WTC11 (cell line): ENCODE measurements at regions not wholly inside any gene's neighbourhood (a gene's known extent, or its start where the extent isn't known, plus 50 kb on each side); places are given as distances from the start of the nearest gene placed in this dataset.

ENCODE experiments used
- ATAC-seq: fragments of 200-7000 bp; cut with Tn5 transposase; 2 replicates; pipeline ENCODE4 v1.10.0; 2021; ENCODE audit warnings: mild to moderate bottlenecking, moderate library complexity
- CTCF ChIA-PET: fragments of 300-600 bp; sonication (Branson Sonifier 250); formaldehyde crosslinking; loops from one replicate; lab custom pipeline; 2021; ENCODE audit warnings: antibody characterized with exemption; lab: Charles Lee
- POLR2A ChIA-PET: fragments of 350-600 bp; sonication (Branson Sonifier 250); formaldehyde crosslinking; loops from one replicate; lab custom pipeline; 2021; ENCODE audit warnings: antibody characterized with exemption; lab: Charles Lee
- DNase-seq: peaks from one replicate; pipeline ENCODE4 v3.0.0; 2021; ENCODE audit warnings: low spot score
- H3K27ac Mint-ChIP-seq: 2 replicates; pipeline ENCODE4 v1.8.0; 2021; ENCODE audit warnings: mixed read lengths
- H3K27me3 Mint-ChIP-seq: 2 replicates; pipeline ENCODE4 v1.8.0; 2021; ENCODE audit warnings: low read depth, mild to moderate bottlenecking, moderate library complexity, mixed read lengths
- H3K36me3 Mint-ChIP-seq: 2 replicates; pipeline ENCODE4 v1.8.0; 2021; ENCODE audit warnings: mixed read lengths
- H3K4me1 Mint-ChIP-seq: 2 replicates; pipeline ENCODE4 v1.8.0; 2022; ENCODE audit warnings: mixed read lengths
- H3K4me3 Mint-ChIP-seq: 2 replicates; pipeline ENCODE4 v1.8.0; 2021; ENCODE audit warnings: mild to moderate bottlenecking, moderate library complexity, mixed read lengths
- H3K9me3 Mint-ChIP-seq: 2 replicates; pipeline ENCODE4 v1.8.0; 2021; ENCODE audit warnings: mixed read lengths
- CREM ChIP-seq: sonication (generic); formaldehyde crosslinking; IDR thresholded peaks from 2 replicates; pipeline ENCODE4 v1.8.1; 2022; ENCODE audit warnings: mild to moderate bottlenecking, missing genetic modification reagents, moderate library complexity
- EMX1 ChIP-seq: fragments of 250-450 bp; sonication (Bioruptor Pico); IDR thresholded peaks from 2 replicates; pipeline ENCODE4 v1.8.0; 2021; ENCODE audit warnings: mild to moderate bottlenecking
- ESRRA ChIP-seq: sonication (generic); formaldehyde crosslinking; IDR thresholded peaks from 2 replicates; pipeline ENCODE4 v1.8.1; 2022; ENCODE audit warnings: mild to moderate bottlenecking, missing genetic modification reagents, borderline replicate concordance
- FOXJ3 ChIP-seq: sonication (generic); formaldehyde crosslinking; IDR thresholded peaks from 2 replicates; pipeline ENCODE4 v1.9.0; 2021; ENCODE audit warnings: missing genetic modification reagents, mild to moderate bottlenecking, borderline replicate concordance
- GABPB1 ChIP-seq: sonication (generic); formaldehyde crosslinking; IDR thresholded peaks from 2 replicates; pipeline ENCODE4 v1.8.1; 2023; ENCODE audit warnings: mild to moderate bottlenecking, missing genetic modification reagents
- GTF2I ChIP-seq: fragments of 250-450 bp; sonication (Bioruptor Pico); conservative IDR thresholded peaks from 2 replicates; pipeline ENCODE4 v1.4.0; 2021; ENCODE audit warnings: mild to moderate bottlenecking
- IRF2 ChIP-seq: sonication (generic); formaldehyde crosslinking; IDR thresholded peaks from 2 replicates; pipeline ENCODE4 v1.8.0; 2022; ENCODE audit warnings: low read depth, missing genetic modification reagents, borderline replicate concordance
- NR1H2 ChIP-seq: sonication (generic); formaldehyde crosslinking; IDR thresholded peaks from 2 replicates; pipeline ENCODE4 v1.9.0; 2021; ENCODE audit warnings: mild to moderate bottlenecking, moderate library complexity, missing genetic modification reagents
- PRRX2 ChIP-seq: fragments of 250-450 bp; sonication (Bioruptor Pico); IDR thresholded peaks from 2 replicates; pipeline ENCODE4 v1.8.0; 2021; ENCODE audit warnings: mild to moderate bottlenecking
- SP1 ChIP-seq: sonication (generic); formaldehyde crosslinking; conservative IDR thresholded peaks from 2 replicates; pipeline ENCODE4 v1.8.1; 2022; ENCODE audit warnings: missing genetic modification reagents
- ZBTB21 ChIP-seq: sonication (generic); formaldehyde crosslinking; IDR thresholded peaks from 2 replicates; pipeline ENCODE4 v1.8.1; 2023; ENCODE audit warnings: mild to moderate bottlenecking, missing genetic modification reagents, borderline replicate concordance
- ZNF121 ChIP-seq: sonication (generic); formaldehyde crosslinking; IDR thresholded peaks from 2 replicates; pipeline ENCODE4 v1.8.0; 2023; ENCODE audit warnings: missing genetic modification reagents
- ZNF416 ChIP-seq: fragments of 250-450 bp; sonication (Bioruptor Pico); IDR thresholded peaks from 2 replicates; pipeline ENCODE4 v1.9.0; 2021; ENCODE audit warnings: mild to moderate bottlenecking, inconsistent platforms
- TF ChIP-seq, protein P1 (sequence below): sonication (generic); formaldehyde crosslinking; IDR thresholded peaks from 2 replicates; pipeline ENCODE4 v1.8.0; 2022; ENCODE audit warnings: mild to moderate bottlenecking, missing genetic modification reagents
- TF ChIP-seq, protein P2 (sequence below): sonication (generic); formaldehyde crosslinking; IDR thresholded peaks from 2 replicates; pipeline ENCODE4 v1.8.0; 2023; ENCODE audit warnings: missing genetic modification reagents
- TF ChIP-seq, protein P3 (sequence below): sonication (generic); formaldehyde crosslinking; IDR thresholded peaks from 2 replicates; pipeline ENCODE4 v1.8.1; 2023; ENCODE audit warnings: mild to moderate bottlenecking, missing genetic modification reagents
- TF ChIP-seq, protein P4 (sequence below): sonication (generic); formaldehyde crosslinking; IDR thresholded peaks from 2 replicates; pipeline ENCODE4 v1.8.0; 2023; ENCODE audit warnings: mild to moderate bottlenecking, missing genetic modification reagents

DNA sequence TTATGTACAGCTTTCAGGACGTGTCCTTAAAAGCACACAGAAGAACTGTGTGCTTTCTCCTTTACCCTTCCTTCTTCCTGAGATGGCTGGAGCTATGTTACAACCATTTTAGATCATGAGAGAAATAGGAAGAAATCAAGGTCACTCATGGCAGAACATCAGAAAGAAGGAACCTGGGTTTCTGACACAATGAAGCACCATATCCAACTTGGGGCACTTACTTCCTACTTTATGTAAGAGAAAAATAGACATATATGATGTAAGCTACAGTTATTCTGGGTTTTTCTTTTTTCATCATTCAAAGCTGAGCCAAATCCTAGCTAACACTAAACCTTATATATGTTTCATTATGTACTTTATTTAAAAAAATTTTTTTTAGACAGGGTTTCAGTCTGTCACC, 79.5 kb downstream of the FAM161A start:
- CTCF ChIA-PET, result interaction anchor here (0.6 kb wide), 1 partner anchor 9 kb away, joined by 4 read pairs; no protein-coding TSS in a partner anchor
- no peak for ATAC-seq
- DNase-seq, result no peak
- Mint-ChIP-seq H3K4me1 (no peaks in the 10 kb centered on the region), H3K27ac (no peak overlapping the region)
- no peak for TF ChIP-seq GTF2I
- TF ChIP-seq NR1H2 (CRISPR knock-in tag), result no peak
- TF ChIP-seq, protein P1, sequence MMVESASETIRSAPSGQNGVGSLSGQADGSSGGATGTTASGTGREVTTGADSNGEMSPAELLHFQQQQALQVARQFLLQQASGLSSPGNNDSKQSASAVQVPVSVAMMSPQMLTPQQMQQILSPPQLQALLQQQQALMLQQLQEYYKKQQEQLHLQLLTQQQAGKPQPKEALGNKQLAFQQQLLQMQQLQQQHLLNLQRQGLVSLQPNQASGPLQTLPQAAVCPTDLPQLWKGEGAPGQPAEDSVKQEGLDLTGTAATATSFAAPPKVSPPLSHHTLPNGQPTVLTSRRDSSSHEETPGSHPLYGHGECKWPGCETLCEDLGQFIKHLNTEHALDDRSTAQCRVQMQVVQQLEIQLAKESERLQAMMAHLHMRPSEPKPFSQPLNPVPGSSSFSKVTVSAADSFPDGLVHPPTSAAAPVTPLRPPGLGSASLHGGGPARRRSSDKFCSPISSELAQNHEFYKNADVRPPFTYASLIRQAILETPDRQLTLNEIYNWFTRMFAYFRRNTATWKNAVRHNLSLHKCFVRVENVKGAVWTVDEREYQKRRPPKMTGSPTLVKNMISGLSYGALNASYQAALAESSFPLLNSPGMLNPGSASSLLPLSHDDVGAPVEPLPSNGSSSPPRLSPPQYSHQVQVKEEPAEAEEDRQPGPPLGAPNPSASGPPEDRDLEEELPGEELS (CRISPR knock-in tag), result no peak
- TF ChIP-seq, all 79 proteins: peak for 0
- Mint-ChIP-seq H3K9me3 (peaks cover 12% of the 10 kb centered on the region), H3K4me3 (no peak overlapping the region), H3K27me3 (peaks cover 24% of the 10 kb centered on the region), H3K36me3 (no peaks in the 10 kb centered on the region)
- POLR2A ChIA-PET, result no interaction called here

DNA sequence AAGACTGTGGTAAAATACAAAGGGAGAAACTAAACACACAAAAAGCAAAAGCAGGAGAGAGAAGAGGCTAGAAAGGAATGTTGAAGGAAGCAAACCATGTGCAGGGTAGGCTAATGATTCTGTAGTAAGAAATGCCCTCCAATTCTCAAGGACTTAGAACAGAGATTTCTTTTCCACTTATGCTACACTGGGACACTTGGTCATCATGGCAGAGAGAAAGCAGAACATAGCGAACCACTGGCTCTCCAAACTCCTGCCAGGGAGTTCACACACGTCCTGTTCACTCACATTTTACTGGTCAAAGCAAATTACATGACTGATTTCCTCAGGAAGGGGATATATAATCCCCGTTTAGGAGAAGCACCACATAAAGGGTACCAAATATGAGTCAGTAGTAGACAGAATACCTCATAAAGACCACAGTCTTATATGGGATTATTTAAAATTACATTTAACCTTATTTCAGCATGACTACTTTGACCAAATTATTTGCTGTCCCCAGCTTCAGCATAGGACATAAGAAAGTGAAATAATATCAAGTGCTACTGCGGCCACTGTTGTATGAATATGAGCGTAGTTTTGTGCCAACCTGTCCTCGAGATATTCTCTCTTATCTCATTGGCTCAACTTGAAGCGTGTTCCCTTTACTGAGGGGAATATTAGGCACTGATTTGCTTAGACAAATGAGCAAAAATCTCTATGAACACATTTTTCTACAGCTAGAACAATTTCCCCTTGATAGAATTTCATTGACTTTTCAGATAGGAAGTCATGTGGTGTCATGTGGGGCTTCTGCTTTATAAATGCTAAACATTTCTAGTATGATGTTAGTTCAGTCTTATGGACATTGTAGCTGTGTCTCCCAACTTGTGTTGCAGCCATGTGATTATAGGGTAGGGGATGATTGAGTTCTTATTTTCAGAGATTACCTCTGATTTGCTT, 81.7 kb downstream of the FAM161A start:
- POLR2A ChIA-PET, result no interaction called here
- ATAC-seq, result no peak

DNA sequence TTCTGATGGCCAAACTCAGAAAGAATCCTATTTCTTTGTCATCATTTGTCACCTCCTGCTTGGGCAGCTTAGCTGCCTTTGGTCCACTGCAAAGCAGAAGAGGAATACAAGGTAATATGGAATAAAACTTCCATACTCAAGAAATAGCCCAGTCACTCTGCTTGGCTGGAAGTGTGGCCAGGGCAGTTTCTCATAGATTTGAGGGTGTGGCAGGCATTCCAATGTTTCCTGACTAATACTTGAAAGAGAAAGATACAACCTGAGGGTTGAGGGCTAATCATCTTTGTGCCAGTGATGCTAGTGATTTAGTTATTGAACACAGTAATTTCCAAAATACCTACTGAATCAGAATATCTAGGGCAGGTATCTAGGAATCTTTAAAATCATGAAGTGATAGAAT, 83.1 kb downstream of the FAM161A start:
- no peak for ATAC-seq
- CTCF ChIA-PET, result no interaction called here
- no peak overlapping the region for H3K27ac Mint-ChIP-seq

More for the DNA sequence above, 81.7 kb downstream of the FAM161A start:
- Mint-ChIP-seq H3K4me3 (no peak overlapping the region), H3K27ac (no peak overlapping the region), H3K9me3 (no peaks in the 10 kb centered on the region), H3K36me3 (no peaks in the 10 kb centered on the region), H3K27me3 (peaks cover 17% of the 10 kb centered on the region), H3K4me1 (no peaks in the 10 kb centered on the region)
- no peak for DNase-seq
- no peak for TF ChIP-seq ZBTB21
- TF ChIP-seq, all 79 proteins: peak for 0
- CTCF ChIA-PET, result no interaction called here

DNA sequence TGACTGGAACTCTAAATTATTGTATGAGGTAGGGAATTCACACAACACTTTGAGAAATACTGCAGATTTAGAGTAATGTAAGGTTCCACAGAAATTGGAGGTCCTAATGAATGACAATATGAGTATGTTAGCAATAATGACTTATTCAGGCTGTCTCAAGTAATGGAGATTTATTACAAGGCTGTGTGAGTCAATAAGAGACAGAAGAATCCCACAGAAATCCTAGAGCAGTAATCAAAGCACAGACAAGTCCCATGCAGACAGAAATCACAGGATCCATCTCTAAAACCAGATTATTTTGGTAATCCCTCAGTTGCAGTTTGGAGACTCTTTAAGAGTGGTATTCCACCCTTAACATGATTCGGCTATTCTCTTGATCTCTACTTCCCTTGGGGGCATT, 83.6 kb downstream of the FAM161A start:
- H3K4me1 Mint-ChIP-seq, result no peaks in the 10 kb centered on the region
- H3K9me3 Mint-ChIP-seq, result no peaks in the 10 kb centered on the region
- H3K36me3 Mint-ChIP-seq, result no peaks in the 10 kb centered on the region
- DNase-seq (no peak), ATAC-seq (no peak)
- CTCF ChIA-PET, result no interaction called here
- no peak for TF ChIP-seq ZBTB21
- no peak for TF ChIP-seq ZNF121
- TF ChIP-seq CREM (CRISPR knock-in tag), result no peak
- POLR2A ChIA-PET, result no interaction called here
- no peak overlapping the region for H3K27ac Mint-ChIP-seq
- H3K27me3 Mint-ChIP-seq, result peaks cover 7% of the 10 kb centered on the region; the same call in 1 of the 2 replicates
- no peak overlapping the region for H3K4me3 Mint-ChIP-seq

More for the DNA sequence above, 83.1 kb downstream of the FAM161A start:
- no peak for DNase-seq
- no peak for TF ChIP-seq SP1 (CRISPR knock-in tag)
- no peak for TF ChIP-seq EMX1 (CRISPR knock-in tag)
- TF ChIP-seq, all 79 proteins: peak for 0
- Mint-ChIP-seq H3K4me1 (no peaks in the 10 kb centered on the region), H3K4me3 (no peak overlapping the region), H3K27me3 (peaks cover 7% of the 10 kb centered on the region; the same call in 1 of the 2 replicates), H3K9me3 (no peaks in the 10 kb centered on the region), H3K36me3 (no peaks in the 10 kb centered on the region)
- POLR2A ChIA-PET, result no interaction called here

DNA sequence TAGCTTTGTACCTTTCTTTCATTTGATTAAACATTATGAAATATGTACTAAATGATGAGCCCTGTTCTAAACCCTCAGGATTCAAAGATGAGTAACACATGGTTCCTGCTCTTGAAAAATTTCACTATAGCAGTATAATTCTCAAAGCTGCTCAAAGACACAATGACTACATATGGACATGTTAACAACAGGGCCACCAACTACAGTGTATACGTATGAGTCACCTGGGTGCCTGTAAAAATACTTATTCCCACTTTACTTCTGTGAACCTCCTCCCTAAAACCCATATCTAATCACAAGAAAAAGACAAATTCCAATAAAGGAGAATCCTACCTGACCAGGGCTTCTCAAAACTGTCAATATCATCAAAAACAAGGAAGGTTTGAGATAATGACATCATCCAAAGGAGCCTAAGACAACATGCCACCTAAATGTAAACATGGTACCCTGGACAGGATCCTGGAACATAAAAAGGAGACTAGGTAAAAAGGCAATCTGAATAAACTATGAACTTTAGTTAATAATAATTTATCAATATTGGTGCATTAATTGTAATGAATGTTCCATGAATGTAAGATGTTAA, 84.7 kb downstream of the FAM161A start:
- H3K4me3 Mint-ChIP-seq, result no peak overlapping the region
- H3K36me3 Mint-ChIP-seq, result no peaks in the 10 kb centered on the region
- ChIA-PET POLR2A (no interaction called here), CTCF (no interaction called here)
- DNase-seq, result no peak
- H3K9me3 Mint-ChIP-seq, result no peaks in the 10 kb centered on the region
- peaks cover 7% of the 10 kb centered on the region; the same call in 1 of the 2 replicates for H3K27me3 Mint-ChIP-seq
- H3K4me1 Mint-ChIP-seq, result 0 out of 2 replicates have a peak, but pooled peaks cover 2% of the 10 kb centered on the region
- no peak for ATAC-seq
- no peak overlapping the region for H3K27ac Mint-ChIP-seq
- TF ChIP-seq FOXJ3 (CRISPR knock-in tag), result no peak
- TF ChIP-seq, protein P2, sequence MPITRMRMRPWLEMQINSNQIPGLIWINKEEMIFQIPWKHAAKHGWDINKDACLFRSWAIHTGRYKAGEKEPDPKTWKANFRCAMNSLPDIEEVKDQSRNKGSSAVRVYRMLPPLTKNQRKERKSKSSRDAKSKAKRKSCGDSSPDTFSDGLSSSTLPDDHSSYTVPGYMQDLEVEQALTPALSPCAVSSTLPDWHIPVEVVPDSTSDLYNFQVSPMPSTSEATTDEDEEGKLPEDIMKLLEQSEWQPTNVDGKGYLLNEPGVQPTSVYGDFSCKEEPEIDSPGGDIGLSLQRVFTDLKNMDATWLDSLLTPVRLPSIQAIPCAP (CRISPR knock-in tag), result no peak
- no peak for TF ChIP-seq ZNF416
- TF ChIP-seq IRF2 (CRISPR knock-in tag), result no peak
- no peak for TF ChIP-seq ESRRA (CRISPR knock-in tag)
- TF ChIP-seq, protein P3, sequence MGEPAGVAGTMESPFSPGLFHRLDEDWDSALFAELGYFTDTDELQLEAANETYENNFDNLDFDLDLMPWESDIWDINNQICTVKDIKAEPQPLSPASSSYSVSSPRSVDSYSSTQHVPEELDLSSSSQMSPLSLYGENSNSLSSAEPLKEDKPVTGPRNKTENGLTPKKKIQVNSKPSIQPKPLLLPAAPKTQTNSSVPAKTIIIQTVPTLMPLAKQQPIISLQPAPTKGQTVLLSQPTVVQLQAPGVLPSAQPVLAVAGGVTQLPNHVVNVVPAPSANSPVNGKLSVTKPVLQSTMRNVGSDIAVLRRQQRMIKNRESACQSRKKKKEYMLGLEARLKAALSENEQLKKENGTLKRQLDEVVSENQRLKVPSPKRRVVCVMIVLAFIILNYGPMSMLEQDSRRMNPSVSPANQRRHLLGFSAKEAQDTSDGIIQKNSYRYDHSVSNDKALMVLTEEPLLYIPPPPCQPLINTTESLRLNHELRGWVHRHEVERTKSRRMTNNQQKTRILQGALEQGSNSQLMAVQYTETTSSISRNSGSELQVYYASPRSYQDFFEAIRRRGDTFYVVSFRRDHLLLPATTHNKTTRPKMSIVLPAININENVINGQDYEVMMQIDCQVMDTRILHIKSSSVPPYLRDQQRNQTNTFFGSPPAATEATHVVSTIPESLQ, result no peak
- TF ChIP-seq, protein P4, sequence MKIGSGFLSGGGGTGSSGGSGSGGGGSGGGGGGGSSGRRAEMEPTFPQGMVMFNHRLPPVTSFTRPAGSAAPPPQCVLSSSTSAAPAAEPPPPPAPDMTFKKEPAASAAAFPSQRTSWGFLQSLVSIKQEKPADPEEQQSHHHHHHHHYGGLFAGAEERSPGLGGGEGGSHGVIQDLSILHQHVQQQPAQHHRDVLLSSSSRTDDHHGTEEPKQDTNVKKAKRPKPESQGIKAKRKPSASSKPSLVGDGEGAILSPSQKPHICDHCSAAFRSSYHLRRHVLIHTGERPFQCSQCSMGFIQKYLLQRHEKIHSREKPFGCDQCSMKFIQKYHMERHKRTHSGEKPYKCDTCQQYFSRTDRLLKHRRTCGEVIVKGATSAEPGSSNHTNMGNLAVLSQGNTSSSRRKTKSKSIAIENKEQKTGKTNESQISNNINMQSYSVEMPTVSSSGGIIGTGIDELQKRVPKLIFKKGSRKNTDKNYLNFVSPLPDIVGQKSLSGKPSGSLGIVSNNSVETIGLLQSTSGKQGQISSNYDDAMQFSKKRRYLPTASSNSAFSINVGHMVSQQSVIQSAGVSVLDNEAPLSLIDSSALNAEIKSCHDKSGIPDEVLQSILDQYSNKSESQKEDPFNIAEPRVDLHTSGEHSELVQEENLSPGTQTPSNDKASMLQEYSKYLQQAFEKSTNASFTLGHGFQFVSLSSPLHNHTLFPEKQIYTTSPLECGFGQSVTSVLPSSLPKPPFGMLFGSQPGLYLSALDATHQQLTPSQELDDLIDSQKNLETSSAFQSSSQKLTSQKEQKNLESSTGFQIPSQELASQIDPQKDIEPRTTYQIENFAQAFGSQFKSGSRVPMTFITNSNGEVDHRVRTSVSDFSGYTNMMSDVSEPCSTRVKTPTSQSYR, result no peak
- TF ChIP-seq GABPB1, result no peak
- no peak for TF ChIP-seq PRRX2 (CRISPR knock-in tag)
